H9 (cell line): ENCODE measurements at regions not wholly inside any gene's neighbourhood (a gene's known extent, or its start where the extent isn't known, plus 50 kb on each side); places are given as distances from the start of the nearest gene placed in this dataset.

Experiments
- DNase-seq: peaks from one replicate; pipeline ENCODE4 v3.0.0-alpha.2; 2017
- H2AFZ ChIP-seq: one replicate; pipeline ENCODE4 v1.6.1; 2013; ENCODE audit warnings: mild to moderate bottlenecking, low read length, control low read depth, moderate library complexity
- H2AK5ac ChIP-seq: 2 replicates; pipeline ENCODE4 v1.6.1; 2013; ENCODE audit warnings: low read length, control low read depth, mixed read lengths; ENCODE audit not compliant: insufficient read length
- H2BK120ac ChIP-seq: one replicate; pipeline ENCODE4 v1.6.1; 2013; ENCODE audit warnings: low read depth, mild to moderate bottlenecking, low read length, control low read depth, inconsistent platforms; ENCODE audit not compliant: poor library complexity, severe bottlenecking
- H2BK12ac ChIP-seq: 2 replicates; pipeline ENCODE4 v1.6.1; 2013; ENCODE audit warnings: low read length, control low read depth, mixed read lengths, low read depth; ENCODE audit not compliant: insufficient read length
- H2BK15ac ChIP-seq: 2 replicates; pipeline ENCODE4 v1.6.1; 2013; ENCODE audit warnings: low read depth, low read length, control low read depth
- H2BK20ac ChIP-seq: one replicate; pipeline ENCODE4 v1.6.1; 2013; ENCODE audit warnings: low read depth, mild to moderate bottlenecking, low read length, control low read depth, inconsistent platforms; ENCODE audit not compliant: poor library complexity, severe bottlenecking
- H2BK5ac ChIP-seq: 2 replicates; pipeline ENCODE4 v1.6.1; 2013; ENCODE audit warnings: low read length, control low read depth, mixed read lengths; ENCODE audit not compliant: insufficient read length
- H3K14ac ChIP-seq: 2 replicates; pipeline ENCODE4 v1.6.1; 2013; ENCODE audit warnings: low read length, control low read depth; ENCODE audit not compliant: insufficient read depth
- H3K18ac ChIP-seq: 2 replicates; pipeline ENCODE4 v1.6.1; 2013; ENCODE audit warnings: low read depth, mild to moderate bottlenecking, mixed read lengths, low read length, control low read depth; ENCODE audit not compliant: insufficient read length
- H3K23ac ChIP-seq: 2 replicates; pipeline ENCODE4 v1.6.1; 2013; ENCODE audit warnings: low read length, control low read depth, mixed read lengths, low read depth; ENCODE audit not compliant: insufficient read length
- H3K23me2 ChIP-seq: 2 replicates; pipeline ENCODE4 v1.6.1; 2013; ENCODE audit warnings: low read depth, mild to moderate bottlenecking, mixed read lengths, low read length, control low read depth; ENCODE audit not compliant: insufficient read length, poor library complexity, severe bottlenecking
- H3K27ac ChIP-seq: 2 replicates; pipeline ENCODE4 v1.5.1; 2013; ENCODE audit warnings: low read length, control low read depth, mixed read lengths, low read depth; ENCODE audit not compliant: insufficient read length
- H3K27me3 ChIP-seq: 2 replicates; pipeline ENCODE4 v1.6.1; 2013; ENCODE audit warnings: low read length, control low read depth, inconsistent platforms; ENCODE audit not compliant: insufficient read depth
- H3K4ac ChIP-seq: 2 replicates; pipeline ENCODE4 v1.6.1; 2013; ENCODE audit warnings: low read depth, mild to moderate bottlenecking, control low read depth, inconsistent platforms, low read length, moderate library complexity
- H3K4me1 ChIP-seq: 2 replicates; pipeline ENCODE4 v1.6.1; 2013; ENCODE audit warnings: low read length, control low read depth, inconsistent platforms; ENCODE audit not compliant: insufficient read depth
- H3K4me2 ChIP-seq: 2 replicates; pipeline ENCODE4 v1.6.1; 2013; ENCODE audit warnings: low read length, control low read depth, mixed read lengths; ENCODE audit not compliant: insufficient read length, insufficient read depth
- H3K56ac ChIP-seq: 2 replicates; pipeline ENCODE4 v1.6.1; 2013; ENCODE audit warnings: low read depth, mild to moderate bottlenecking, mixed read lengths, low read length, control low read depth; ENCODE audit not compliant: insufficient read length
- H3K79me1 ChIP-seq: 2 replicates; pipeline ENCODE4 v1.6.1; 2013; ENCODE audit warnings: low read depth, mild to moderate bottlenecking, moderate library complexity, low read length, control low read depth, inconsistent platforms; ENCODE audit not compliant: insufficient read depth, poor library complexity, severe bottlenecking
- H3K79me2 ChIP-seq: 2 replicates; pipeline ENCODE4 v1.6.1; 2013; ENCODE audit warnings: low read length, control low read depth, inconsistent platforms; ENCODE audit not compliant: insufficient read depth
- H3K9ac ChIP-seq: 2 replicates; pipeline ENCODE4 v1.6.1; 2013; ENCODE audit warnings: low read length, control low read depth, mixed read lengths; ENCODE audit not compliant: insufficient read length; ENCODE audit errors: extremely low read depth
- H3K9me3 ChIP-seq: one replicate; pipeline ENCODE4 v1.6.1; 2013; ENCODE audit warnings: low read depth, low read length, inconsistent platforms; ENCODE audit not compliant: control insufficient read depth
- H3T11ph ChIP-seq: one replicate; pipeline ENCODE4 v1.6.1; 2013; ENCODE audit warnings: mild to moderate bottlenecking, low read length, control low read depth, inconsistent platforms
- H4K20me1 ChIP-seq: one replicate; pipeline ENCODE4 v1.6.1; 2013; ENCODE audit not compliant: control insufficient read depth, insufficient read length, insufficient read depth
- H4K5ac ChIP-seq: 2 replicates; pipeline ENCODE4 v1.6.1; 2013; ENCODE audit warnings: low read depth, mild to moderate bottlenecking, mixed read lengths, low read length, control low read depth; ENCODE audit not compliant: insufficient read length
- H4K8ac ChIP-seq: replicated peaks from 2 replicates; pipeline ENCODE4 v1.6.1; 2013; ENCODE audit warnings: low read length, control low read depth, mixed read lengths, low read depth; ENCODE audit not compliant: insufficient read length
- H4K91ac ChIP-seq: 2 replicates; pipeline ENCODE4 v1.6.1; 2013; ENCODE audit warnings: low read depth, mild to moderate bottlenecking, moderate library complexity, mixed read lengths, low read length, control low read depth; ENCODE audit not compliant: insufficient read length
- H3K27ac Mint-ChIP-seq, 3 experiments: 2 replicates in 2 of 3; 3 replicates in 1 of 3; pipeline ENCODE4 v1.8.0; 2020 to 2021; ENCODE audit warnings: mixed read lengths in 3 of 3, mild to moderate bottlenecking in 1 of 3, moderate library complexity in 1 of 3
- H3K27me3 Mint-ChIP-seq: 2 replicates; pipeline ENCODE4 v1.8.0; 2021; ENCODE audit warnings: low read depth, mild to moderate bottlenecking, moderate library complexity, mixed read lengths
- H3K36me3 Mint-ChIP-seq, 3 experiments: 2 replicates in 2 of 3; 3 replicates in 1 of 3; pipeline ENCODE4 v1.8.0; 2020 to 2021; ENCODE audit warnings: low read depth in 3 of 3, mixed read lengths in 3 of 3; ENCODE audit not compliant: insufficient read depth in 1 of 3
- H3K4me1 Mint-ChIP-seq, 2 experiments: 2 replicates each; pipeline ENCODE4 v1.8.0; 2020; ENCODE audit warnings: mixed read lengths in 2 of 2
- H3K4me3 Mint-ChIP-seq, 2 experiments: 2 replicates in 1 of 2; 3 replicates in 1 of 2; pipeline ENCODE4 v1.8.0; 2020 to 2021; ENCODE audit warnings: mild to moderate bottlenecking in 2 of 2, mixed read lengths in 2 of 2, moderate library complexity in 1 of 2
- H3K9me3 Mint-ChIP-seq, 2 experiments: 2 replicates in 1 of 2; 3 replicates in 1 of 2; pipeline ENCODE4 v1.8.0; 2020; ENCODE audit warnings: mild to moderate bottlenecking in 2 of 2, mixed read lengths in 2 of 2, moderate library complexity in 1 of 2
- WGBS: extraction: QIAGEN DNeasy Blood & Tissue Kit; methylation state at CpG from one replicate; pipeline ENCODE4 v1.1.7; 2013; ENCODE audit warnings: missing lambda C conversion rate, low lambda C conversion rate, mixed read lengths; ENCODE audit not compliant: insufficient read length; ENCODE audit errors: extremely low coverage; 5-methylcytosine and 5-hydroxymethylcytosine counted together
- TF ChIP-seq, protein P1 (sequence below): fragments of 200-600 bp; sonication (generic); conservative IDR thresholded peaks from 3 replicates; pipeline ENCODE4 v1.8.0; 2021; ENCODE audit warnings: antibody characterized with exemption, mild to moderate bottlenecking

DNA sequence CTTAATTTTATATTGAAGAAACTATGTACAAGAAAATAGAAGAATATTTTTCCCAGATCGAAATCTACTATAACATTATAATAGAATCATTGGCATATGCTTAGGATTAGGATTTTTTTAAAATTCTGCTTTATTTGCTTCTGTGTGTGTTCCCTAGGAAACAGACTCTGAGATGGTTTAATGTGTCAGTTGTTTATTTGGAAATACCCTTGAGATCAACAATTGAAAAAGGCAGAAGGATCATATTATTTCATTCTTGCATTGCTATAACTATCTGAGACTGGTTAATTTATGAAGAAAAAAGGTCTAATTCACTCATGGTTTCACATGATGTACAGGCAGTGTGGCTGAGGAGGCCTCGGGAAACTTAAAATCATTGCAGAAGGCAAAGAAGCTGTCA, 622.6 kb downstream of the PRR16 start:
- Histone ChIP-seq H3K23me2 (no peaks in the 10 kb centered on the region), H2AK5ac (no peak overlapping the region), H4K8ac (no peak overlapping the region), H3K18ac (no peak overlapping the region), H2AFZ (no peak overlapping the region), H4K20me1 (no peaks in the 10 kb centered on the region), H3K4me1 (no peaks in the 10 kb centered on the region), H3K27ac (no peak overlapping the region), H3T11ph (no peak overlapping the region), H4K5ac (no peak overlapping the region), H3K56ac (no peak overlapping the region), H3K4ac (no peak overlapping the region), H2BK15ac (no peak overlapping the region), H3K14ac (no peak overlapping the region), H2BK5ac (no peak overlapping the region), H3K79me1 (no peaks in the 10 kb centered on the region), H3K9me3 (no peaks in the 10 kb centered on the region), H2BK120ac (no peak overlapping the region), H3K27me3 (no peaks in the 10 kb centered on the region), H2BK20ac (no peak overlapping the region), H3K79me2 (no peaks in the 10 kb centered on the region), H3K9ac (no peak overlapping the region), H3K23ac (no peak overlapping the region), H3K4me2 (no peak overlapping the region), H4K91ac (no peak overlapping the region), H2BK12ac (no peak overlapping the region)
- Mint-ChIP-seq H3K9me3 (no peaks in the 10 kb centered on the region; a peak in 1 of 5 replicates), H3K36me3 (no peaks in the 10 kb centered on the region), H3K27me3 (no peaks in the 10 kb centered on the region), H3K27ac (no peak overlapping the region), H3K4me1 (no peaks in the 10 kb centered on the region), H3K4me3 (no peak overlapping the region)
- no CpG with 5 or more reads among the region's 2 CpGs for WGBS
- DNase-seq = no peak
- TF ChIP-seq, protein P1, sequence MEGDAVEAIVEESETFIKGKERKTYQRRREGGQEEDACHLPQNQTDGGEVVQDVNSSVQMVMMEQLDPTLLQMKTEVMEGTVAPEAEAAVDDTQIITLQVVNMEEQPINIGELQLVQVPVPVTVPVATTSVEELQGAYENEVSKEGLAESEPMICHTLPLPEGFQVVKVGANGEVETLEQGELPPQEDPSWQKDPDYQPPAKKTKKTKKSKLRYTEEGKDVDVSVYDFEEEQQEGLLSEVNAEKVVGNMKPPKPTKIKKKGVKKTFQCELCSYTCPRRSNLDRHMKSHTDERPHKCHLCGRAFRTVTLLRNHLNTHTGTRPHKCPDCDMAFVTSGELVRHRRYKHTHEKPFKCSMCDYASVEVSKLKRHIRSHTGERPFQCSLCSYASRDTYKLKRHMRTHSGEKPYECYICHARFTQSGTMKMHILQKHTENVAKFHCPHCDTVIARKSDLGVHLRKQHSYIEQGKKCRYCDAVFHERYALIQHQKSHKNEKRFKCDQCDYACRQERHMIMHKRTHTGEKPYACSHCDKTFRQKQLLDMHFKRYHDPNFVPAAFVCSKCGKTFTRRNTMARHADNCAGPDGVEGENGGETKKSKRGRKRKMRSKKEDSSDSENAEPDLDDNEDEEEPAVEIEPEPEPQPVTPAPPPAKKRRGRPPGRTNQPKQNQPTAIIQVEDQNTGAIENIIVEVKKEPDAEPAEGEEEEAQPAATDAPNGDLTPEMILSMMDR = no peak
